ENCODE measurements at regions not wholly inside any gene's neighbourhood (a gene's known extent, or its start where the extent isn't known, plus 50 kb on each side); places are given as distances from the start of the nearest gene placed in this dataset.

- Histone ChIP-seq H3K36me3 (ENCODE audit: control insufficient read depth in 1 of 2, insufficient read depth in 2 of 2, low read length in 2 of 2) (no peaks in the 10 kb centered on the region), H3K27ac (ENCODE audit: low read depth, low read length) (no peak overlapping the region), H3K9ac (ENCODE audit: low read depth in 1 of 2, low read length in 2 of 2) (no peak overlapping the region), H3K4me1 (ENCODE audit: control insufficient read depth in 1 of 2, insufficient read depth in 2 of 2, low read length in 2 of 2) (no peaks in the 10 kb centered on the region), H3K27me3 (ENCODE audit: control insufficient read depth in 1 of 2, insufficient read depth in 2 of 2, low read length in 2 of 2) (no peaks in the 10 kb centered on the region), H3K4me3 (ENCODE audit: low read depth in 1 of 2, low read length in 2 of 2) (no peak overlapping the region), H3K9me3 (ENCODE audit: control insufficient read depth in 1 of 2, low read length in 2 of 2) (no peaks in the 10 kb centered on the region)
Observed at GRCh38 chr1:238673561-238673960, 712.8 kb upstream of the CHRM3 start.

DNA sequence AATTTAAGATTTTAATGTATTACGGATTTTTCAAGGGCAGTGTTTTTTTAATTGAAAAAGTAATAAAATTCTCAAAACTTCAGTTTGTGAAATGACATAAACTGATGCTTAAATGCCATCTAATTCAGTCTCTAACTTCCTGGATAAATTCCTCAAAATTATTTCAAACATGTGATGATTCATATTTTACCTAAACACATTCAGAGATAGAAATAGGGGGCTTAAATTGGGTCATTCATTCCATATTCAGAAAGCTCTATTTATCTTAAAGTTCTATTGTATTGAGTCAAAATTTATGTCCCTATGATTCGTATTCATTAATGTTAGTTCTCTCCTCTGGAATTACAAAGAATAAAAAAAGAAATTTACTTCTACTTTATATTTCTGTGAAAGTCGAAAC, 713.6 kb upstream of the CHRM3 start:
- Histone ChIP-seq H3K27me3 (ENCODE audit: control insufficient read depth in 1 of 2, insufficient read depth in 2 of 2, low read length in 2 of 2) (no peaks in the 10 kb centered on the region), H3K4me1 (ENCODE audit: control insufficient read depth in 1 of 2, insufficient read depth in 2 of 2, low read length in 2 of 2) (no peaks in the 10 kb centered on the region), H3K36me3 (ENCODE audit: control insufficient read depth in 1 of 2, insufficient read depth in 2 of 2, low read length in 2 of 2) (no peaks in the 10 kb centered on the region), H3K27ac (ENCODE audit: low read depth, low read length) (no peak overlapping the region), H3K9me3 (ENCODE audit: control insufficient read depth in 1 of 2, low read length in 2 of 2) (no peaks in the 10 kb centered on the region), H3K9ac (ENCODE audit: low read depth in 1 of 2, low read length in 2 of 2) (no peak overlapping the region), H3K4me3 (ENCODE audit: low read depth in 1 of 2, low read length in 2 of 2) (no peak overlapping the region)

GRCh38 chr1:238672262-238672661, 714.1 kb upstream of the CHRM3 start:
- H3K9me3 ChIP-seq (ENCODE audit: control insufficient read depth in 1 of 2, low read length in 2 of 2): no peaks in the 10 kb centered on the region
- no peaks in the 10 kb centered on the region for H3K27me3 ChIP-seq (ENCODE audit: control insufficient read depth in 1 of 2, insufficient read depth in 2 of 2, low read length in 2 of 2)
- no peak overlapping the region for H3K9ac ChIP-seq (ENCODE audit: low read depth in 1 of 2, low read length in 2 of 2)
- H3K4me1 ChIP-seq (ENCODE audit: control insufficient read depth in 1 of 2, insufficient read depth in 2 of 2, low read length in 2 of 2): no peaks in the 10 kb centered on the region
- no peaks in the 10 kb centered on the region for H3K36me3 ChIP-seq (ENCODE audit: control insufficient read depth in 1 of 2, insufficient read depth in 2 of 2, low read length in 2 of 2)
- no peak overlapping the region for H3K4me3 ChIP-seq (ENCODE audit: low read depth in 1 of 2, low read length in 2 of 2)
- H3K27ac ChIP-seq (ENCODE audit: low read depth, low read length): no peak overlapping the region

DNA sequence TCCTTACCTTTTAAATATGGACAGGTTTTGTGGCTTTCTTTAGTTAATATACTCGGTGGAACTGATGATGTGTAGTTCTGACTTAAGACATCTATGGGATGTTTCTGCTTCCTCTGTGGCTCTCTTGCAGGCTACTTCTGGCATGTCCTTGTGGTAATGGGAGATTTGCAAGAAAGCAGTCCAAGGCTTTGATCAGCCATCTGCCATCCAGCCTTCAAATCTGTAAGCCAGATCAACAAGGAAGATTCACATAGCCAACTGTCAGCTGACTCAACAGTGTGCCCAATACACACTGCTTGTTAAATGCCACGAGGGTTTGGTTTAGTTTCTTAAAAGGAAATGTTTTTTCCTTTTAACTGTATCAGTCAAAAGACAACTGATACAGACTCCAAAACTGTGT, 722.2 kb upstream of the CHRM3 start:
- no peak overlapping the region for H3K9ac ChIP-seq (ENCODE audit: low read depth in 1 of 2, low read length in 2 of 2)
- H3K27ac ChIP-seq (ENCODE audit: low read depth, low read length): no peak overlapping the region
- no peaks in the 10 kb centered on the region for H3K36me3 ChIP-seq (ENCODE audit: control insufficient read depth in 1 of 2, insufficient read depth in 2 of 2, low read length in 2 of 2)
- H3K4me3 ChIP-seq (ENCODE audit: low read depth in 1 of 2, low read length in 2 of 2): no peak overlapping the region
- H3K9me3 ChIP-seq (ENCODE audit: control insufficient read depth in 1 of 2, low read length in 2 of 2): peaks cover 0 to 2% of the 10 kb centered on the region in 2 donors
- H3K27me3 ChIP-seq (ENCODE audit: control insufficient read depth in 1 of 2, insufficient read depth in 2 of 2, low read length in 2 of 2): no peaks in the 10 kb centered on the region
- H3K4me1 ChIP-seq (ENCODE audit: control insufficient read depth in 1 of 2, insufficient read depth in 2 of 2, low read length in 2 of 2): no peaks in the 10 kb centered on the region

- Histone ChIP-seq H3K4me3 (ENCODE audit: low read depth in 1 of 2, low read length in 2 of 2) (no peak overlapping the region), H3K36me3 (ENCODE audit: control insufficient read depth in 1 of 2, insufficient read depth in 2 of 2, low read length in 2 of 2) (no peaks in the 10 kb centered on the region), H3K27me3 (ENCODE audit: control insufficient read depth in 1 of 2, insufficient read depth in 2 of 2, low read length in 2 of 2) (no peaks in the 10 kb centered on the region), H3K27ac (ENCODE audit: low read depth, low read length) (no peak overlapping the region), H3K4me1 (ENCODE audit: control insufficient read depth in 1 of 2, insufficient read depth in 2 of 2, low read length in 2 of 2) (no peaks in the 10 kb centered on the region), H3K9ac (ENCODE audit: low read depth in 1 of 2, low read length in 2 of 2) (no peak overlapping the region), H3K9me3 (ENCODE audit: control insufficient read depth in 1 of 2, low read length in 2 of 2) (peaks cover 0 to 2% of the 10 kb centered on the region in 2 donors)
Observed at GRCh38 chr1:238660849-238661248, 725.5 kb upstream of the CHRM3 start.

DNA sequence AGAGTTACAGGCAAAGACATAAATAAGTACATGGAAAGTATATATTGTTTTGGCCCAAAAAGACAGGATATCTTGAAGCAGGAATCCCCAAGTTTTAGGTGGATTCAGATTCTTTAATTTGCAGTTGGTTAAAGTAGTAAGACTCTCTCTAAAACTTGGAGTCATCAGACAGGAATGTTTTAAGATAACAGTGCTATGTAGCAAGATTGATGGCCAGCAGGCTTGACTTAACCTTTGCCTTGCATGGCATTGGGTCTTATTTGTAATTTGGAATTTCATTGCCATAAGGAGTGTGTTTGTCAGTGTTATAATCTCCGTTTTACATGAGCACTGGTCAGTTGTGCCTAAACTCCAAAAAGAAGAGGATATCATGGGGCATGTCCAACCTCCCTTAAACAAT, 727.6 kb upstream of the CHRM3 start:
- H3K27me3 ChIP-seq (ENCODE audit: control insufficient read depth in 1 of 2, insufficient read depth in 2 of 2, low read length in 2 of 2): no peaks in the 10 kb centered on the region
- H3K36me3 ChIP-seq (ENCODE audit: control insufficient read depth in 1 of 2, insufficient read depth in 2 of 2, low read length in 2 of 2): no peaks in the 10 kb centered on the region
- H3K27ac ChIP-seq (ENCODE audit: low read depth, low read length): no peak overlapping the region
- H3K9me3 ChIP-seq (ENCODE audit: control insufficient read depth in 1 of 2, low read length in 2 of 2): peaks cover 0 to 2% of the 10 kb centered on the region in 2 donors
- no peak overlapping the region for H3K9ac ChIP-seq (ENCODE audit: low read depth in 1 of 2, low read length in 2 of 2)
- no peaks in the 10 kb centered on the region for H3K4me1 ChIP-seq (ENCODE audit: control insufficient read depth in 1 of 2, insufficient read depth in 2 of 2, low read length in 2 of 2)
- no peak overlapping the region for H3K4me3 ChIP-seq (ENCODE audit: low read depth in 1 of 2, low read length in 2 of 2)

- no peaks in the 10 kb centered on the region for H3K4me1 ChIP-seq (ENCODE audit: control insufficient read depth in 1 of 2, insufficient read depth in 2 of 2, low read length in 2 of 2)
- H3K27ac ChIP-seq (ENCODE audit: low read depth, low read length): no peak overlapping the region
- no peak overlapping the region for H3K4me3 ChIP-seq (ENCODE audit: low read depth in 1 of 2, low read length in 2 of 2)
- H3K9me3 ChIP-seq (ENCODE audit: control insufficient read depth in 1 of 2, low read length in 2 of 2): no peaks in the 10 kb centered on the region
- H3K36me3 ChIP-seq (ENCODE audit: control insufficient read depth in 1 of 2, insufficient read depth in 2 of 2, low read length in 2 of 2): no peaks in the 10 kb centered on the region
- H3K27me3 ChIP-seq (ENCODE audit: control insufficient read depth in 1 of 2, insufficient read depth in 2 of 2, low read length in 2 of 2): no peaks in the 10 kb centered on the region
- H3K9ac ChIP-seq (ENCODE audit: low read depth in 1 of 2, low read length in 2 of 2): no peak overlapping the region
Observed at GRCh38 chr1:238653693-238654321, 732.6 kb upstream of the CHRM3 start.

DNA sequence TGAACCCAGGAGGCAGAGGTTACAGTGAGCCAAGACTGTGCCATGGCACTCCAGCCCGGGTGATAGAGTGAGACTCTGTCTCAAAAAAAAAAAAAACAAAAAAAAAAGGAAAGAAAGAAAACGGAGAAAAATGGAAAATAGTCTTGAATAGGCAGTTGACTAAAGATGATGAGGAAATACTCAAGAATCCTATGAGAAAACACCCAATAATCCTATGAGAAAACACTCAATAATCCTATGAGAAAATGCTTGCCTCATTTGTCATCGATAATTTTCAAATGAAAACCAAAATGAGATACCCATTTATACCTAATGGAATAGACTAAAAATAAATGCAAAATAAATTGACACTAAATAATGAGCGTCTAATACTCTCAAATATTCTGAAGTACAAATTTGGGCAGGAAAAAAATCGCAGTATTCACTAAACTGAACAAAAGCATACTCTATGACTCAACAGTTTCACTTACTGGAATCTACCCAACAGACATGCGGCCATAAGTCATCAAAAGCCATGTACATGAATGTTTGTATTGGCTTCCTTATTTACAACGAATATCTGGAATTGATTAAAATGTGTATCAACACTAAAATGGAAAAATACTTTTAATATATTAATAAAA, 733.9 kb upstream of the CHRM3 start:
- no peak overlapping the region for H3K4me3 ChIP-seq (ENCODE audit: low read depth in 1 of 2, low read length in 2 of 2)
- no peaks in the 10 kb centered on the region for H3K36me3 ChIP-seq (ENCODE audit: control insufficient read depth in 1 of 2, insufficient read depth in 2 of 2, low read length in 2 of 2)
- no peaks in the 10 kb centered on the region for H3K4me1 ChIP-seq (ENCODE audit: control insufficient read depth in 1 of 2, insufficient read depth in 2 of 2, low read length in 2 of 2)
- no peaks in the 10 kb centered on the region for H3K27me3 ChIP-seq (ENCODE audit: control insufficient read depth in 1 of 2, insufficient read depth in 2 of 2, low read length in 2 of 2)
- H3K27ac ChIP-seq (ENCODE audit: low read depth, low read length): no peak overlapping the region
- H3K9me3 ChIP-seq (ENCODE audit: control insufficient read depth in 1 of 2, low read length in 2 of 2): no peaks in the 10 kb centered on the region
- no peak overlapping the region for H3K9ac ChIP-seq (ENCODE audit: low read depth in 1 of 2, low read length in 2 of 2)

DNA sequence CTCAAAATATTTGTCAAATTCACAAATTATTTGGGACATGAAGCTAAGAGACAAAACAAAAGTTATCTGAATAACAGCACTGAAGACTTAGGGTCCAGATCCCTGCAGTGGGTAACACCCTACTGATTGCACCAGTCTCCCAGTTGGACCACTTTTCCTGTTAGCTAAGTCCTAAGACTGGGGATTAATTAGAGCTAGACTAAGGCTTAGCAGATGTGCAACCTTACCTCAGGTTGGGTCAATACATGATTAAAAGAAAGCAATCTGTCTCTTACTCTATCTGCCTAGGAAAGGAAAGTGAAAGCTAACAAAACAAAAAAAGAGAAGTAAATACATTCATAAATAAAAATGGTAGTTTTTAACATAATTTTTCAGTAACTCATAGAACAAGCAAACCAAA, 737.2 kb upstream of the CHRM3 start:
- Histone ChIP-seq H3K27ac (ENCODE audit: low read depth, low read length) (no peak overlapping the region), H3K27me3 (ENCODE audit: control insufficient read depth in 1 of 2, insufficient read depth in 2 of 2, low read length in 2 of 2) (no peaks in the 10 kb centered on the region), H3K4me3 (ENCODE audit: low read depth in 1 of 2, low read length in 2 of 2) (no peak overlapping the region), H3K9me3 (ENCODE audit: control insufficient read depth in 1 of 2, low read length in 2 of 2) (no peaks in the 10 kb centered on the region), H3K4me1 (ENCODE audit: control insufficient read depth in 1 of 2, insufficient read depth in 2 of 2, low read length in 2 of 2) (no peaks in the 10 kb centered on the region), H3K9ac (ENCODE audit: low read depth in 1 of 2, low read length in 2 of 2) (no peak overlapping the region), H3K36me3 (ENCODE audit: control insufficient read depth in 1 of 2, insufficient read depth in 2 of 2, low read length in 2 of 2) (no peaks in the 10 kb centered on the region)

- H3K4me1 ChIP-seq (ENCODE audit: control insufficient read depth in 1 of 2, insufficient read depth in 2 of 2, low read length in 2 of 2): no peaks in the 10 kb centered on the region
- H3K27ac ChIP-seq (ENCODE audit: low read depth, low read length): no peak overlapping the region
- H3K4me3 ChIP-seq (ENCODE audit: low read depth in 1 of 2, low read length in 2 of 2): no peak overlapping the region
- H3K36me3 ChIP-seq (ENCODE audit: control insufficient read depth in 1 of 2, insufficient read depth in 2 of 2, low read length in 2 of 2): no peaks in the 10 kb centered on the region
- H3K9me3 ChIP-seq (ENCODE audit: control insufficient read depth in 1 of 2, low read length in 2 of 2): no peaks in the 10 kb centered on the region
- no peak overlapping the region for H3K9ac ChIP-seq (ENCODE audit: low read depth in 1 of 2, low read length in 2 of 2)
- H3K27me3 ChIP-seq (ENCODE audit: control insufficient read depth in 1 of 2, insufficient read depth in 2 of 2, low read length in 2 of 2): no peaks in the 10 kb centered on the region
Observed at GRCh38 chr1:238648751-238649150, 737.6 kb upstream of the CHRM3 start.
